ENCODE measurements at regions not wholly inside any gene's neighbourhood (a gene's known extent, or its start where the extent isn't known, plus 50 kb on each side); places are given as distances from the start of the nearest gene placed in this dataset.
A peak's percentile ranks its signal among the peaks of the same experiment; 100 is the strongest.

DNA sequence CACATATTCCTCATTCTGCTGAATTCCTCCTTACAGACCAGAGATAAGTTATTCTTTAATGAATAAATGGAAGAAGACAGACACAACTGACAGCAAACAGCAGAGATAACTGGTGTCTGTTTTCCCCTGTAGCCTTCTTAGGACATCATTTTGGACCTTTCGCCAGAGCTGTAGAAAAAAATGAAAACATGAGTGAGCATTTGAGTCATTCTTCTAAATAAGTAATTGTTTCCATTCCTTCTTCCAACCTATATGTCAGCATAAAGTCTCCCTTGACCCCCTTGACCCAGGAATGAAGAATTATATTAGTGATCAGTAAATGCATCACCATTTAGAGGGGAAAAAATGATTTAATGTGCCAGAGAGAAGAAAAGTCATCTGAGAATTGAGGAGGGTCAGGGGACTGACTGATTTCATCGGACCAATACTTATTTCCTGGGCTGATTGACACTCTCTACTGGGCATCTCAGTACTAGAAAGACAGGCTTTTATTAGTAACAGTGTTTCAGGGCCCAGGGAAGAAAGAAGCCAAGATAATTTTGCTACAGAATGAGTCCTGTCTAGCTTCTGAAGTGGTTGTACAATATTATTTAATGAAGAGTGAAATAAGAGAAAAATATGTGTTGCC is 597.0 kb downstream of the PSAT1 start:
- H3K36me3 Mint-ChIP-seq (ENCODE audit: low read depth, unreplicated experiment): no peaks in the 10 kb centered on the region
- no peaks in the 10 kb centered on the region for H3K79me2 ChIP-seq (ENCODE audit: insufficient read depth, low read length)
- H3K27ac Mint-ChIP-seq (ENCODE audit: unreplicated experiment): no peak overlapping the region
- H3K9me3 Mint-ChIP-seq (ENCODE audit: unreplicated experiment): peaks cover 1% of the 10 kb centered on the region
- no peaks in the 10 kb centered on the region for H3K4me1 ChIP-seq (ENCODE audit: insufficient read depth, low read length)
- no peaks in the 10 kb centered on the region for H3K27me3 ChIP-seq (ENCODE audit: insufficient read depth, low read length)
- DNase-seq (ENCODE audit: low read depth) (no peak), FAIRE-seq (no peak)
- no peak overlapping the region for H3K4me3 ChIP-seq (ENCODE audit: insufficient read depth, low read depth, low read length)
- H2AFZ ChIP-seq (ENCODE audit: low read depth, low read length): no peak overlapping the region
- H3K4me2 ChIP-seq (ENCODE audit: low read length): no peak overlapping the region
- no peaks in the 10 kb centered on the region for H3K27me3 Mint-ChIP-seq (ENCODE audit: low read depth, unreplicated experiment)
- H3K4me1 Mint-ChIP-seq (ENCODE audit: low read depth, unreplicated experiment): peaks cover 4% of the 10 kb centered on the region
- no peak overlapping the region for H3K9ac ChIP-seq (ENCODE audit: low read length)
- no peak overlapping the region for H3K4me3 Mint-ChIP-seq (ENCODE audit: unreplicated experiment)
- TF ChIP-seq CTCF (IDR thresholded peaks at IDR 0.05; ENCODE audit: insufficient read depth, low read depth, low read length) (no peak), EZH2 (IDR thresholded peaks at IDR 0.05; ENCODE audit: insufficient read depth, low read length) (no peak)
- H4K20me1 ChIP-seq (ENCODE audit: insufficient read depth, low read length): no peaks in the 10 kb centered on the region
- no peak overlapping the region for H3K27ac ChIP-seq (ENCODE audit: low read depth, low read length)
- H3K36me3 ChIP-seq (ENCODE audit: insufficient read depth, low read length): no peaks in the 10 kb centered on the region
- H3K9me3 ChIP-seq (ENCODE audit: insufficient read depth, low read depth, low read length): no peaks in the 10 kb centered on the region

GRCh38 chr9:78896479-78896878 is 599.6 kb downstream of the PSAT1 start:
- Histone ChIP-seq H4K20me1 (ENCODE audit: insufficient read depth, low read length) (no peaks in the 10 kb centered on the region), H3K36me3 (ENCODE audit: insufficient read depth, low read length) (no peaks in the 10 kb centered on the region), H3K4me3 (ENCODE audit: insufficient read depth, low read depth, low read length) (no peak overlapping the region), H3K9ac (ENCODE audit: low read length) (no peak overlapping the region), H3K9me3 (ENCODE audit: insufficient read depth, low read depth, low read length) (no peaks in the 10 kb centered on the region), H3K27me3 (ENCODE audit: insufficient read depth, low read length) (no peaks in the 10 kb centered on the region), H3K79me2 (ENCODE audit: insufficient read depth, low read length) (no peaks in the 10 kb centered on the region), H3K4me1 (ENCODE audit: insufficient read depth, low read length) (no peaks in the 10 kb centered on the region), H2AFZ (ENCODE audit: low read depth, low read length) (no peak overlapping the region), H3K27ac (ENCODE audit: low read depth, low read length) (no peak overlapping the region), H3K4me2 (ENCODE audit: low read length) (no peak overlapping the region)
- Mint-ChIP-seq H3K4me3 (ENCODE audit: unreplicated experiment) (no peak overlapping the region), H3K27ac (ENCODE audit: unreplicated experiment) (no peak overlapping the region), H3K4me1 (ENCODE audit: low read depth, unreplicated experiment) (peaks cover 4% of the 10 kb centered on the region), H3K9me3 (ENCODE audit: unreplicated experiment) (peaks cover 1% of the 10 kb centered on the region), H3K36me3 (ENCODE audit: low read depth, unreplicated experiment) (no peaks in the 10 kb centered on the region), H3K27me3 (ENCODE audit: low read depth, unreplicated experiment) (no peaks in the 10 kb centered on the region)
- DNase-seq (ENCODE audit: low read depth): no peak
- no peak for FAIRE-seq
- TF ChIP-seq EZH2 (IDR thresholded peaks at IDR 0.05; ENCODE audit: insufficient read depth, low read length) (no peak), CTCF (IDR thresholded peaks at IDR 0.05; ENCODE audit: insufficient read depth, low read depth, low read length) (no peak)

- H3K36me3 Mint-ChIP-seq (ENCODE audit: low read depth, unreplicated experiment): no peaks in the 10 kb centered on the region
- no peak overlapping the region for H3K27ac ChIP-seq (ENCODE audit: low read depth, low read length)
- H3K9me3 ChIP-seq (ENCODE audit: insufficient read depth, low read depth, low read length): no peaks in the 10 kb centered on the region
- FAIRE-seq: no peak
- H3K27ac Mint-ChIP-seq (ENCODE audit: unreplicated experiment): no peak overlapping the region
- no peak overlapping the region for H3K4me3 ChIP-seq (ENCODE audit: insufficient read depth, low read depth, low read length)
- H3K27me3 Mint-ChIP-seq (ENCODE audit: low read depth, unreplicated experiment): no peaks in the 10 kb centered on the region
- TF ChIP-seq CTCF (IDR thresholded peaks at IDR 0.05; ENCODE audit: insufficient read depth, low read depth, low read length) (no peak), EZH2 (IDR thresholded peaks at IDR 0.05; ENCODE audit: insufficient read depth, low read length) (no peak)
- DNase-seq (ENCODE audit: low read depth): peak; percentile 29
- no peak overlapping the region for H3K4me3 Mint-ChIP-seq (ENCODE audit: unreplicated experiment)
- H3K4me1 Mint-ChIP-seq (ENCODE audit: low read depth, unreplicated experiment): peaks cover 4% of the 10 kb centered on the region
- no peaks in the 10 kb centered on the region for H3K36me3 ChIP-seq (ENCODE audit: insufficient read depth, low read length)
- H3K4me2 ChIP-seq (ENCODE audit: low read length): no peak overlapping the region
- no peaks in the 10 kb centered on the region for H3K9me3 Mint-ChIP-seq (ENCODE audit: unreplicated experiment)
- H4K20me1 ChIP-seq (ENCODE audit: insufficient read depth, low read length): no peaks in the 10 kb centered on the region
- H3K9ac ChIP-seq (ENCODE audit: low read length): no peak overlapping the region
- no peaks in the 10 kb centered on the region for H3K27me3 ChIP-seq (ENCODE audit: insufficient read depth, low read length)
- no peaks in the 10 kb centered on the region for H3K79me2 ChIP-seq (ENCODE audit: insufficient read depth, low read length)
- H2AFZ ChIP-seq (ENCODE audit: low read depth, low read length): no peak overlapping the region
- no peaks in the 10 kb centered on the region for H3K4me1 ChIP-seq (ENCODE audit: insufficient read depth, low read length)
Observed at GRCh38 chr9:78898234-78898633, 601.3 kb downstream of the PSAT1 start.

All from astrocyte (in vitro differentiated cells and primary cell).